Upper lobe of left lung (tissue), 6 donors: ENCODE measurements at regions not wholly inside any gene's neighbourhood (a gene's known extent, or its start where the extent isn't known, plus 50 kb on each side); places are given as distances from the start of the nearest gene placed in this dataset.

ENCODE experiments used
- ATAC-seq, 2 donors: fragments of 200-7000 bp; cut with Tn5 transposase; one replicate each; pipeline ENCODE4 v1.9.1; 2022; ENCODE audit warnings: mild to moderate bottlenecking in 2 of 2, moderate library complexity in 2 of 2; ENCODE audit not compliant: low FRiP score in 2 of 2
- DNase-seq, 2 donors: peaks; one replicate each; pipeline ENCODE4 v3.0.0-alpha.2; 2019 to 2020
- H3K27ac ChIP-seq, 4 donors: fragments of 200-600 bp; sonication (generic); one replicate each; pipeline ENCODE4 v1.5.1; 2016 to 2019
- H3K27me3 ChIP-seq, 4 donors: fragments of 200-600 bp; sonication (generic); one replicate each; pipeline ENCODE4 v1.5.1; 2017 to 2019
- H3K36me3 ChIP-seq, 4 donors: fragments of 200-600 bp; sonication (generic); one replicate each; pipeline ENCODE4 v1.5.1; 2016 to 2019
- H3K4me1 ChIP-seq, 4 donors: fragments of 200-600 bp; sonication (generic); one replicate each; pipeline ENCODE4 v1.5.1; 2018 to 2019
- H3K4me3 ChIP-seq, 4 donors: fragments of 200-600 bp; sonication (generic); one replicate each; pipeline ENCODE4 v1.5.1; 2017 to 2019; ENCODE audit warnings: mild to moderate bottlenecking in 2 of 4, moderate library complexity in 1 of 4
- H3K9me3 ChIP-seq, 4 donors: fragments of 200-600 bp; sonication (generic); one replicate each; pipeline ENCODE4 v1.5.1; 2018 to 2019
- EP300 ChIP-seq, 4 donors: sonication (generic); formaldehyde crosslinking; IDR thresholded peaks; one replicate each; pipeline ENCODE4 v1.5.1; 2017; ENCODE audit warnings: antibody characterized with exemption in 4 of 4, control low read depth in 2 of 4
- POLR2A ChIP-seq, 4 donors: fragments of 450-650 bp; IDR thresholded peaks; one replicate each; pipeline ENCODE4 v1.5.1; 2016 to 2017; ENCODE audit warnings: antibody characterized with exemption in 4 of 4, mild to moderate bottlenecking in 2 of 4
- POLR2AphosphoS5 ChIP-seq, 2 donors: sonication (generic); formaldehyde crosslinking; IDR thresholded peaks; one replicate each; pipeline ENCODE4 v1.5.1; 2017; ENCODE audit warnings: antibody characterized with exemption in 2 of 2
- WGBS, 2 donors: methylation state at CpG; one replicate each; pipeline ENCODE4 v1.1.5; 2017 to 2018; 5-methylcytosine and 5-hydroxymethylcytosine counted together
- TF ChIP-seq, protein P1 (sequence below), 6 experiments: fragments of 450-650 bp in 4 of 6; fragments of 200-600 bp in 2 of 6; sonication (generic) in 2 of 6; IDR thresholded peaks; one replicate each; pipeline ENCODE4 v1.5.1; 2016 to 2019; ENCODE audit warnings: antibody characterized with exemption in 6 of 6
- donor health status: DM: no; HTN: no; CAD: no; lungs with moderate emphysema.
- donor health status: DM: no; HTN: yes; CAD: no; lungs with severe emphysema.

DNA sequence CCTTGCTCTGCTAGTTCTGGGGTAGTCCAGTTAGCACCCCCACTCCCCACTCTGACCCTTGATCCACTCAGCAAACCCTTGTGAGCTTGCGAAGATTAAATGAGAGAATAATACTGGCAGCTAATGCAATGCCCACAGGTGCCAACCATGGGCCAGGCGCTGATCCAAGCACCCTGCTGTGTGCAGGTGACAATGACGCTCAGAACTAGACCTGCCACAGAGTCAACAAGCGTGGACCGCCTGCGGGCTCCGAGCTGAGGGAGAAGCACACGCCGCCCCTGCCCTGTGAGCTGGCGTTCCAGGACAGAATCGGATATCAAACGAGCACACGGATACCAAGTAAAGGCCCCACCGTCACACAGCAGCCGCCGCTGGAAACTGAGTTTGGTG is 129.2 kb downstream of the FAM53A start:
- Histone ChIP-seq H3K36me3 (no peaks in the 10 kb centered on the region), H3K9me3 (no peaks in the 10 kb centered on the region), H3K27ac (no peak overlapping the region), H3K4me1 (peaks cover 0 to 3% (median 0%) of the 10 kb centered on the region in 4 donors), H3K4me3 (no peak overlapping the region), H3K27me3 (peaks cover 0 to 4% (median 0%) of the 10 kb centered on the region in 4 donors)
- TF ChIP-seq POLR2A (IDR thresholded peaks at IDR 0.05) (no peak), POLR2AphosphoS5 (IDR thresholded peaks at IDR 0.05) (no peak), EP300 (IDR thresholded peaks at IDR 0.05) (no peak)
- TF ChIP-seq, protein P1, sequence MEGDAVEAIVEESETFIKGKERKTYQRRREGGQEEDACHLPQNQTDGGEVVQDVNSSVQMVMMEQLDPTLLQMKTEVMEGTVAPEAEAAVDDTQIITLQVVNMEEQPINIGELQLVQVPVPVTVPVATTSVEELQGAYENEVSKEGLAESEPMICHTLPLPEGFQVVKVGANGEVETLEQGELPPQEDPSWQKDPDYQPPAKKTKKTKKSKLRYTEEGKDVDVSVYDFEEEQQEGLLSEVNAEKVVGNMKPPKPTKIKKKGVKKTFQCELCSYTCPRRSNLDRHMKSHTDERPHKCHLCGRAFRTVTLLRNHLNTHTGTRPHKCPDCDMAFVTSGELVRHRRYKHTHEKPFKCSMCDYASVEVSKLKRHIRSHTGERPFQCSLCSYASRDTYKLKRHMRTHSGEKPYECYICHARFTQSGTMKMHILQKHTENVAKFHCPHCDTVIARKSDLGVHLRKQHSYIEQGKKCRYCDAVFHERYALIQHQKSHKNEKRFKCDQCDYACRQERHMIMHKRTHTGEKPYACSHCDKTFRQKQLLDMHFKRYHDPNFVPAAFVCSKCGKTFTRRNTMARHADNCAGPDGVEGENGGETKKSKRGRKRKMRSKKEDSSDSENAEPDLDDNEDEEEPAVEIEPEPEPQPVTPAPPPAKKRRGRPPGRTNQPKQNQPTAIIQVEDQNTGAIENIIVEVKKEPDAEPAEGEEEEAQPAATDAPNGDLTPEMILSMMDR (IDR thresholded peaks at IDR 0.05) = no peak
- peak in 1 of 2 donors; percentile 39 for DNase-seq
- WGBS, 2 donors = 77 to 80% methylated on average over 1 to 16 of the region's 16 CpGs
- no peak for ATAC-seq

DNA sequence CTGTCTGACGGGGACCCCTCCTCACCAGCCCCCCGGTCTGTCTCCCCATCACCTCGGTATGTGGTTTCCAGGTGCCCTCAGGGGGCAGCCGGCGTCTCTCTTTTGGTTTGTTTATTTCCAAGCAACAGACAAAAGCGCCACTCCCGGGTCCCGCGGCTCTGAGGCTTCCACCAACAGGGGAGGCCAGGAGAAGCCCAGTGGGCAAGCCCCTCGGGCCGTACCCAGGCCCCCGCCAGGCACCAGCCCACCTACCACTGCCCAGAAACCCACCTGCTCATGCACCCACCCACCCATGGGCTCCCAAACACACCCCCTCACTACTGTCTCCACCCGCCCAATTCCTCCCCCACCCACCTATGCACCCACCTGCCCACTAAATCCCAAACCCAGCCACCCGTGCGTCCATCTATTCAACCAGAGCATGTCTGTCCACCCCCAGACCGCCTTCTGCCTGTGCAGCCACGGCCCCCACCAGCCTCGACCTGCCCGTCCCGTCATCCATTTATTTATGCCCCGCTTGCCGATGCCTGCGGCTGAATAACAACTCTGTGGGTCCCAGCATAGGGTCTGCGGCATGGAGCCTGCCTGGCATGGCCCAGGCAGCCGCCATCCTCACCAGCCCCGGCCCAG is 129.8 kb downstream of the FAM53A start:
- peaks cover 0 to 4% (median 0%) of the 10 kb centered on the region in 4 donors for H3K27me3 ChIP-seq
- H3K4me1 ChIP-seq = peaks cover 0 to 8% (median 0%) of the 10 kb centered on the region in 4 donors
- TF ChIP-seq, protein P1 (IDR thresholded peaks at IDR 0.05) = no peak
- TF ChIP-seq EP300 (IDR thresholded peaks at IDR 0.05) = no peak
- no peak for TF ChIP-seq POLR2AphosphoS5 (IDR thresholded peaks at IDR 0.05)
- TF ChIP-seq POLR2A (IDR thresholded peaks at IDR 0.05) = no peak
- no peak for ATAC-seq
- H3K4me3 ChIP-seq = no peak overlapping the region
- H3K27ac ChIP-seq = no peak overlapping the region
- 74 to 76% methylated on average over 22 to 26 of the region's 26 CpGs for WGBS, 2 donors
- no peaks in the 10 kb centered on the region for H3K9me3 ChIP-seq
- H3K36me3 ChIP-seq = no peaks in the 10 kb centered on the region
- DNase-seq = peak in 1 of 2 donors; percentile 80

DNA sequence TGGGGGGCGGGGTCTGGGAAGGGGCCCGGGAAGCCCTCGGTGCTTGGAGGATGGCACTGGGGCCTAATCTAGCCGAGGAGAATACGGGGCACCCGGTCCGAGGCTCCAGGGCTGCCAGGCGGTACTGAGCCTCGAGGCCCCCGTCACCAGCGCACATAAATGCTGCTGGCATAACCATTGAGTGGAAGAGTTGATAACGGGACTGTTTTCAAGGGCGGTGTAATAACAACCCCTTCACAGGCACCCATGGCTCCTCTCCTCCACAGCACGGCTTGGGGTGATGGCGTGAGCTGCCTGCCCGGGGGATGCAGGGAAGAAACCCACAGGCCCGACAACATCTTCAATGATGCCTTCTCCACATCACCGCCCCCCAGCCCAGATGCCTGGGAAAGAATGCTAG is 130.7 kb downstream of the FAM53A start:
- no peak overlapping the region for H3K27ac ChIP-seq
- no peak for ATAC-seq
- TF ChIP-seq POLR2A (IDR thresholded peaks at IDR 0.05) = no peak
- TF ChIP-seq EP300 (IDR thresholded peaks at IDR 0.05) = no peak
- no peak for TF ChIP-seq POLR2AphosphoS5 (IDR thresholded peaks at IDR 0.05)
- TF ChIP-seq, protein P1 (IDR thresholded peaks at IDR 0.05) = no peak
- H3K9me3 ChIP-seq = no peaks in the 10 kb centered on the region
- H3K36me3 ChIP-seq = no peaks in the 10 kb centered on the region
- WGBS, 2 donors = 80 to 82% methylated on average over 18 of the region's 18 CpGs
- peaks cover 6 to 17% (median 8%) of the 10 kb centered on the region in 4 donors for H3K4me1 ChIP-seq
- H3K27me3 ChIP-seq = peaks cover 0 to 4% (median 0%) of the 10 kb centered on the region in 4 donors
- H3K4me3 ChIP-seq = no peak overlapping the region
- peak in 1 of 2 donors; percentile 54 for DNase-seq

DNA sequence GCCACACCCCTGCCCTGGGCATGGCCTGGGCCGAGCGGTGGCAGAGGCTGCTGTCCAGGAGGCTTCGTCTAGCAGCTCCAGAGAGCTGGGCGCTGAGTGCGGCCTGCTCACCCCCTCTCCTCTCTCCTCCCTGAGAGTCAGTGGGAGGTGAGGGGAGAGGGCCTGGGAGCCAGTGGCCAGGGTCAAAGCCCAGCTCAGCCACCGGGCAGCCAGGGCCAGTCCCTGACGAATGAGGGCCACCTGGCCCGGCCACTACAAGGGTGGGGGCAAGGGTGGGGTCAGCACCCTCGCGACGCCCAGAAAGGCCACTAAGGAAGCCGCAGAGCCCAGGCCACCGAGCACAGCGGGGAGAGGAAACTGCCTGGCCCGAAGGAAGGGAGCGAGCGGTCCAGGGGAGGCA is 131.7 kb downstream of the FAM53A start:
- TF ChIP-seq, protein P1 (IDR thresholded peaks at IDR 0.05) = no peak
- TF ChIP-seq EP300 (IDR thresholded peaks at IDR 0.05) = no peak
- TF ChIP-seq POLR2A (IDR thresholded peaks at IDR 0.05) = no peak
- no peak for TF ChIP-seq POLR2AphosphoS5 (IDR thresholded peaks at IDR 0.05)
- Histone ChIP-seq H3K27me3 (peaks cover 0 to 4% (median 0%) of the 10 kb centered on the region in 4 donors), H3K4me1 (peaks cover 6 to 17% (median 9%) of the 10 kb centered on the region in 4 donors), H3K27ac (no peak overlapping the region), H3K9me3 (no peaks in the 10 kb centered on the region), H3K36me3 (no peaks in the 10 kb centered on the region), H3K4me3 (no peak overlapping the region)
- WGBS, 2 donors = 56 to 79% methylated on average over 12 to 16 of the region's 17 CpGs
- DNase-seq (peak in 1 of 2 donors; percentile 75), ATAC-seq (no peak)

DNA sequence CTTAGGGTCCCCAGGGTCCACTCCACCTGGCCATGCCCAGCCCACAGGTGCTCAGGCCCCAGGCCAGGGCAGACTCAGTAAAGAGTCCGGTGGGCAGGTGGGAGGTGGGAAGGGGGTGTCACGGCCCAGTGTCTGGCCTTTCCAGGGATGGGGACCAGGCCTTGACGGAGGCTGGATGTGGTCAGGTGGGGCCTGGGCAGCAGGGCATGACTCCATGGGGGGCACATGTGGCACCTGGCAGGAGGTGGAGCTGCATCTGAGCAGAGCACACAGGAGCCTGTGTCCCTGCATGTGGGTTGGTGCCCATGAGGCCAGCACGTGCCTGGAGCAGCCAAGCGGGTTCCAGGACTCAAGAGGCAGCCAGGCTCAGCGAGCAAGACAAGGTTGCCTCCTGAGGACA is 132.9 kb downstream of the FAM53A start:
- peaks cover 6 to 17% (median 9%) of the 10 kb centered on the region in 4 donors for H3K4me1 ChIP-seq
- TF ChIP-seq POLR2A (IDR thresholded peaks at IDR 0.05) (no peak), EP300 (IDR thresholded peaks at IDR 0.05) (no peak), POLR2AphosphoS5 (IDR thresholded peaks at IDR 0.05) (no peak)
- TF ChIP-seq, protein P1 (IDR thresholded peaks at IDR 0.05) = no peak
- H3K27me3 ChIP-seq = no peaks in the 10 kb centered on the region
- H3K36me3 ChIP-seq = no peaks in the 10 kb centered on the region
- whole genome bisulfite sequencing, 2 donors = 85% methylated on average over 5 of the region's 6 CpGs; no CpG with 5 or more reads in 1 of the 2 donors
- H3K9me3 ChIP-seq = no peaks in the 10 kb centered on the region
- no peak overlapping the region for H3K27ac ChIP-seq
- H3K4me3 ChIP-seq = no peak overlapping the region
- ATAC-seq = peak in 1 of 2 donors; percentile 1
- peak in 1 of 2 donors; percentile 55 for DNase-seq
